ENCODE measurements at regions not wholly inside any gene's neighbourhood (a gene's known extent, or its start where the extent isn't known, plus 50 kb on each side); places are given as distances from the start of the nearest gene placed in this dataset.

DNA sequence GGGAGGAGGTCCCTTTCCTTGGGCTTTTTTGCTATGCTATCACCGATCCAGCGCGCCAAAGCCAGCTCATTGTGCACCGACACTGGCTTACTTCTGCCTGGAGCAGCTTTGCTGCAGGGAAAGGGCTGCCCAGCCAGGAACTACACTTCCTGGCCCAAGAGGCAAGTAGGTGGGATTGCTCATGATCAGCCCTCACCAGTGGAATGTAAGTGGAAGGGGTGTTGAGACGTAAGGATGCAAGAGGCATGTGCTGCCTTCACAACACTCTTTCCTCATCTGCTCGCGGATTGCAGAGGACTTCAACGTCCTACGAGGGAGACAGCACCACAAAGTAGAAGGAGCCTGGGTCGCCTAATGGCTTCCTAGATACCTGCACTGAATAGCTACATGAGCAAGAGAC, 104.3 kb upstream of the FOXF1 start:
- Histone ChIP-seq H3K9me3 (no peaks in the 10 kb centered on the region), H3K4me1 (ENCODE audit: control insufficient read depth in 1 of 2, low read depth in 2 of 2) (no peaks in the 10 kb centered on the region), H3K4me3 (no peak overlapping the region), H3K27ac (no peak overlapping the region), H3K27me3 (replicated peaks; ENCODE audit: insufficient read depth) (no peaks in the 10 kb centered on the region), H3K36me3 (no peaks in the 10 kb centered on the region)
- TF ChIP-seq, protein P1, sequence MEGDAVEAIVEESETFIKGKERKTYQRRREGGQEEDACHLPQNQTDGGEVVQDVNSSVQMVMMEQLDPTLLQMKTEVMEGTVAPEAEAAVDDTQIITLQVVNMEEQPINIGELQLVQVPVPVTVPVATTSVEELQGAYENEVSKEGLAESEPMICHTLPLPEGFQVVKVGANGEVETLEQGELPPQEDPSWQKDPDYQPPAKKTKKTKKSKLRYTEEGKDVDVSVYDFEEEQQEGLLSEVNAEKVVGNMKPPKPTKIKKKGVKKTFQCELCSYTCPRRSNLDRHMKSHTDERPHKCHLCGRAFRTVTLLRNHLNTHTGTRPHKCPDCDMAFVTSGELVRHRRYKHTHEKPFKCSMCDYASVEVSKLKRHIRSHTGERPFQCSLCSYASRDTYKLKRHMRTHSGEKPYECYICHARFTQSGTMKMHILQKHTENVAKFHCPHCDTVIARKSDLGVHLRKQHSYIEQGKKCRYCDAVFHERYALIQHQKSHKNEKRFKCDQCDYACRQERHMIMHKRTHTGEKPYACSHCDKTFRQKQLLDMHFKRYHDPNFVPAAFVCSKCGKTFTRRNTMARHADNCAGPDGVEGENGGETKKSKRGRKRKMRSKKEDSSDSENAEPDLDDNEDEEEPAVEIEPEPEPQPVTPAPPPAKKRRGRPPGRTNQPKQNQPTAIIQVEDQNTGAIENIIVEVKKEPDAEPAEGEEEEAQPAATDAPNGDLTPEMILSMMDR (IDR thresholded peaks at IDR 0.05): no peak
- ATAC-seq (ENCODE audit: insufficient number of reproducible peaks, low FRiP score, low read depth): no peak
- no peak for DNase-seq (ENCODE audit: low spot score)

DNA sequence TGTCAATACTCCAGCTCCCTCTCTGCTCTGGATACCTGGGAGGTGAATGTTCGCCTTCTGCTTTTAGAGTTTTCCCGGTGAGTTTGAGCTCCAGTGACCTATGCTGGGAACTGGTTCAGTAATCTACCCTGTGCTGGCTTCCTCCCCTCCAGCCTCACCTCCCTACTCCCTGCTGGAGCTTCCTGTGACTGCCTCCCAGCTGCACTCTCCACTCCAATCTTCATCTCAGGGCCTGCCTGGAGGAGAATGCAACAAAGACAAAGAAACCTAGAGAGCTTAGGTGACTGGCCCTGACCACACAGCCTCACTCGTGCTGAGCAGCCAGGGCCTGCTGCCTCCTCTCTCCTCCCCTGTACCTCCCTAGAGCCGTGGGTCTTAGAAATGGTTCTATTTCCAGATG, 101.6 kb upstream of the FOXF1 start:
- H3K4me1 ChIP-seq (ENCODE audit: control insufficient read depth in 1 of 2, low read depth in 2 of 2): no peaks in the 10 kb centered on the region
- ATAC-seq (ENCODE audit: insufficient number of reproducible peaks, low FRiP score, low read depth) (no peak), DNase-seq (ENCODE audit: low spot score) (no peak)
- H3K27me3 ChIP-seq (replicated peaks; ENCODE audit: insufficient read depth): no peaks in the 10 kb centered on the region
- H3K4me3 ChIP-seq: no peak overlapping the region
- no peaks in the 10 kb centered on the region for H3K36me3 ChIP-seq
- TF ChIP-seq, protein P1 (IDR thresholded peaks at IDR 0.05): no peak
- no peak overlapping the region for H3K27ac ChIP-seq
- H3K9me3 ChIP-seq: no peaks in the 10 kb centered on the region

DNA sequence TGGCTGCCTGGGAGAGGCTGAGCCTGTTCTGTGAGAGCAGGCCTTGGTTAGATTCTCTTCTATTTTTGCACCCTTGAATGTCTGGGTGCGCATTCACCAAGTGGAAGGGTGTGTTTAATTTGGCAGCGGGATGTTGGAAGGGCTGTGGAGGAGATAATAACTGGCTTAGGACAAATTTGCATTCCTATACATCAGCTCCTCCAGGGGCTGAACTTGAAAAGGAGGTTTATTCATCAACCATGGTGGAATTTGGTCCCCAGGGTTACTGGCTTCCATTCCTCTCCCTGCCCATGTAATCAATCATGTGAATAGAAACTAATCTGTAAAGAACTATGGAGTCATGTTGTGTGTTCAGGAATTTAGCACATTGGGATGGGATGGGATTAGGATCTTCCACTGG, 100.2 kb upstream of the FOXF1 start:
- no peaks in the 10 kb centered on the region for H3K4me1 ChIP-seq (ENCODE audit: control insufficient read depth in 1 of 2, low read depth in 2 of 2)
- H3K27me3 ChIP-seq (replicated peaks; ENCODE audit: insufficient read depth): no peaks in the 10 kb centered on the region
- no peak overlapping the region for H3K27ac ChIP-seq
- H3K4me3 ChIP-seq: no peak overlapping the region
- TF ChIP-seq, protein P1 (IDR thresholded peaks at IDR 0.05): no peak
- ATAC-seq (ENCODE audit: insufficient number of reproducible peaks, low FRiP score, low read depth): no peak
- DNase-seq (ENCODE audit: low spot score): no peak
- H3K9me3 ChIP-seq: no peaks in the 10 kb centered on the region
- no peaks in the 10 kb centered on the region for H3K36me3 ChIP-seq

DNA sequence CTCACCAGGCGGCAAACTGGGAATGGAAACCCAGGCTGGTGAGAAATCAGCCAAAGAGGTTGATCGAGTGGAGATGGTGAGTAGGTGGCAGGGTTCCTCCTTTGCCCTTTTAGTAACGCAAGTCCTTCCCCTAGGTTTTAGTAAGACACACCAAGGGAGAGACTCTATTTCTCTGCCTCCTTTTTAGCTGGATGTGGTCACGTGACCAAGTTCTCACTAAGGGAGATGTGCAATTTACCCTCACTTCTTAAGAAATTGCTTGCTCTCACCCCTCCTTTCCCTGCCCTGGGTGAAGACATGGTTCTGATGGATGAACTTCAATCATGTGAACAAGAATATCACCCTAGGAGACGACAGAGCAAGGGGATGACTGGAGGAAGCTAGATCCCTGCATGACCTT, 99.8 kb upstream of the FOXF1 start:
- Histone ChIP-seq H3K36me3 (no peaks in the 10 kb centered on the region), H3K4me1 (ENCODE audit: control insufficient read depth in 1 of 2, low read depth in 2 of 2) (no peaks in the 10 kb centered on the region), H3K9me3 (no peaks in the 10 kb centered on the region), H3K27ac (no peak overlapping the region), H3K27me3 (replicated peaks; ENCODE audit: insufficient read depth) (no peaks in the 10 kb centered on the region), H3K4me3 (no peak overlapping the region)
- DNase-seq (ENCODE audit: low spot score): no peak
- TF ChIP-seq, protein P1 (IDR thresholded peaks at IDR 0.05): no peak
- no peak for ATAC-seq (ENCODE audit: insufficient number of reproducible peaks, low FRiP score, low read depth)

DNA sequence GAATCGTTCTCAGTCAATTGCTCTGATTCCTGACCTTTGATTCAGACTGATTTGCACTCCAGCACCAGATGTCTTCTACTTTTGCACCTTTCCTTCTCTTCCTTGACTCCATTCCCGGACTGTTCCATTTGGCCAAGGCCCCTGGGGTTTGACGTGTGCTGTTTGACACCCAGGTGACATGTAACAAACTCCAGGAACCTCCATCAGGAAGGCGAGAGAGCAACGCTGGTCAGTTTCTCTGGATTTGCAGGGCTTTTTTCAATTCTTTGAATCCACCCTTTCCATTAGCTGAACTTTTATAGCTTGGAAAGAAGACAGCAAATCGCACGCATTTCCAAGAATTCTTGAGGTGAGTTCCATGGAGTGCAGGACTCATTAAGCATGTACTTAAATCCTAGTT, 98.4 kb upstream of the FOXF1 start:
- TF ChIP-seq, protein P1 (IDR thresholded peaks at IDR 0.05): no peak
- H3K27ac ChIP-seq: no peak overlapping the region
- no peak overlapping the region for H3K4me3 ChIP-seq
- DNase-seq (ENCODE audit: low spot score): no peak
- H3K36me3 ChIP-seq: no peaks in the 10 kb centered on the region
- no peaks in the 10 kb centered on the region for H3K27me3 ChIP-seq (replicated peaks; ENCODE audit: insufficient read depth)
- H3K9me3 ChIP-seq: no peaks in the 10 kb centered on the region
- H3K4me1 ChIP-seq (ENCODE audit: control insufficient read depth in 1 of 2, low read depth in 2 of 2): no peaks in the 10 kb centered on the region
- ATAC-seq (ENCODE audit: insufficient number of reproducible peaks, low FRiP score, low read depth): no peak
